Erythroblast (primary cell): ENCODE measurements at regions not wholly inside any gene's neighbourhood (a gene's known extent, or its start where the extent isn't known, plus 50 kb on each side); places are given as distances from the start of the nearest gene placed in this dataset.

Experiments used
- GATA1 ChIP-seq: IDR thresholded peaks from 2 replicates; pipeline ENCODE4 v1.6.1; 2011; ENCODE audit warnings: low read depth, mild to moderate bottlenecking, control low read depth, low read length, moderate library complexity
- POLR2A ChIP-seq: IDR thresholded peaks from 2 replicates; pipeline ENCODE4 v1.6.1; 2011; ENCODE audit warnings: mild to moderate bottlenecking, low read length

- TF ChIP-seq POLR2A (no peak), GATA1 (no peak)
Measured at GRCh38 chr5:96322217-96322616, 110.8 kb downstream of the PCSK1 start.
